Breast epithelium (tissue), 3 donors: ENCODE measurements at regions not wholly inside any gene's neighbourhood (a gene's known extent, or its start where the extent isn't known, plus 50 kb on each side); places are given as distances from the start of the nearest gene placed in this dataset.
"Not testable (repeated sequence)": the region's sequence is repeated elsewhere in the genome, so short reads cannot be mapped to it uniquely, and the experiment has no call there.

ENCODE experiments used
- CTCF ChIP-seq, 3 donors: fragments of 450-650 bp; IDR thresholded peaks; one replicate each; pipeline ENCODE4 v1.5.1; 2016 to 2017; ENCODE audit warnings: antibody characterized with exemption in 3 of 3, mild to moderate bottlenecking in 3 of 3, moderate library complexity in 3 of 3
- POLR2A ChIP-seq: fragments of 450-650 bp; IDR thresholded peaks from one replicate; pipeline ENCODE4 v1.6.1; 2016; ENCODE audit warnings: antibody characterized with exemption, mild to moderate bottlenecking, moderate library complexity
- POLR2AphosphoS5 ChIP-seq, 3 donors: sonication (generic); formaldehyde crosslinking; IDR thresholded peaks; one replicate each; pipeline ENCODE4 v1.6.1; 2017; ENCODE audit warnings: antibody characterized with exemption in 3 of 3

GRCh38 chr16:50447386-50447785 lies 78.6 kb upstream of the BRD7 start:
- not testable (repeated sequence) for TF ChIP-seq CTCF (IDR thresholded peaks at IDR 0.05); POLR2A; POLR2AphosphoS5 (IDR thresholded peaks at IDR 0.05)
